ENCODE measurements at regions not wholly inside any gene's neighbourhood (a gene's known extent, or its start where the extent isn't known, plus 50 kb on each side); places are given as distances from the start of the nearest gene placed in this dataset.
"Not testable (repeated sequence)": the region's sequence is repeated elsewhere in the genome, so short reads cannot be mapped to it uniquely, and the experiment has no call there.

DNA sequence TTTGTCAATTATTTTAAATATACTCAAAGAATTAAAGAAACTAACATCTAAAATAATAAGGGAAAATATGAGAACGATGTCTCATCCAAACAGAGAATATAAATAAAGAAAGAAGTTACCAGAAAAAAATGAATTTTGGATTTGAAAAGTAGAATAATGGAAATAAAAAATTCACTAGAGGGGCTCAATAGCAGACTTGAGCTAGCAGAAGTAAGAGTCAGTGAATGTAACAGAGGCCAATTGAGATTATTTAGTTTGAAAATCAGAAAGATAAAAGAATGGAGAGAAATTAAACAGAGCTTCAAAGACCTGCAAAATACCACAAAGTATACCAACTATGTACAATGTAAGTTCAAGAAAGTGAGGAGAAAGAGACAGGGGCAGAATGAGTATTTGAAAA, 333.6 kb downstream of the GPD2 start:
- CTCF ChIA-PET (ENCODE audit: partially characterized antibody), result no interaction called here
- no peaks in the 10 kb centered on the region for H3K36me3 Mint-ChIP-seq

DNA sequence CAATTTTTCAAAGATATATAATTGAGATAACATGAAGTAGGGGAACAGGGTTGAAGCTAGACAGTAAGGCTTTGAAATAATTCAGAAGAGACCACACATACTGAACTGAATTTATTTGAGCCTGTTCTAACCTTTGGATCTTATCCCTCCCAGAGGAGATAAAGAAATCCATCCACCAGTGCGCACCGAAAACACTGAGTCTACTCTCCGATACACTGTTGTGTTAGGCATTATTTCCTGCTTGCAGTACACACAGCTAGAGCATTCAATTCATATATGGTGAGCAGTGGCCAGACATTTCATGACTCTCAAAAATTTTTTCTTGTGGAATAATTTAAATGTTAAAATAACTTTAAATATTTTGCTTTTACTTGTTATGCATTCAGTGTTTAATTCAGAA, 342.7 kb downstream of the GPD2 start:
- H3K27ac Mint-ChIP-seq, result no peak overlapping the region
- Histone ChIP-seq H3K4me3 (ENCODE audit: low read length in 2 of 2) (no peak overlapping the region), H3K27me3 (ENCODE audit: insufficient read depth, low read length) (no peaks in the 10 kb centered on the region), H3K27ac (ENCODE audit: low read depth, low read length) (no peak overlapping the region), H3K4me1 (ENCODE audit: insufficient read depth, low read length) (no peaks in the 10 kb centered on the region), H3K36me3 (ENCODE audit: insufficient read depth, low read length) (no peaks in the 10 kb centered on the region), H3K9me3 (ENCODE audit: control insufficient read depth in 1 of 2, low read length in 2 of 2) (no peaks in the 10 kb centered on the region)
- DNase-seq, result no peak
- POLR2A ChIA-PET (ENCODE audit: partially characterized antibody), result no interaction called here
- H3K36me3 Mint-ChIP-seq, result no peaks in the 10 kb centered on the region
- CTCF ChIA-PET (ENCODE audit: partially characterized antibody), result no interaction called here
- H3K4me1 Mint-ChIP-seq, result no peaks in the 10 kb centered on the region
- H3K4me3 Mint-ChIP-seq, result no peak overlapping the region
- intact Hi-C loops (cut with micrococcal nuclease), result no loop called here
- peaks cover 0 to 10% (median 0%) of the 10 kb centered on the region in 8 donors for H3K9me3 Mint-ChIP-seq
- H3K27me3 Mint-ChIP-seq, result no peaks in the 10 kb centered on the region

More for the DNA sequence above, 333.6 kb downstream of the GPD2 start:
- no peak for DNase-seq
- Histone ChIP-seq H3K4me1 (ENCODE audit: insufficient read depth, low read length) (no peaks in the 10 kb centered on the region), H3K9me3 (ENCODE audit: control insufficient read depth in 1 of 2, low read length in 2 of 2) (no peaks in the 10 kb centered on the region), H3K27ac (ENCODE audit: low read depth, low read length) (no peak overlapping the region), H3K27me3 (ENCODE audit: insufficient read depth, low read length) (no peaks in the 10 kb centered on the region), H3K36me3 (ENCODE audit: insufficient read depth, low read length) (no peaks in the 10 kb centered on the region), H3K4me3 (ENCODE audit: low read length in 2 of 2) (no peak overlapping the region)
- intact Hi-C loops (cut with micrococcal nuclease), result no loop called here
- Mint-ChIP-seq H3K27me3 (no peaks in the 10 kb centered on the region), H3K27ac (no peak overlapping the region), H3K9me3 (peaks cover 0 to 27% (median 9%) of the 10 kb centered on the region in 8 donors), H3K4me1 (no peaks in the 10 kb centered on the region), H3K4me3 (no peak overlapping the region)
- POLR2A ChIA-PET (ENCODE audit: partially characterized antibody), result no interaction called here

DNA sequence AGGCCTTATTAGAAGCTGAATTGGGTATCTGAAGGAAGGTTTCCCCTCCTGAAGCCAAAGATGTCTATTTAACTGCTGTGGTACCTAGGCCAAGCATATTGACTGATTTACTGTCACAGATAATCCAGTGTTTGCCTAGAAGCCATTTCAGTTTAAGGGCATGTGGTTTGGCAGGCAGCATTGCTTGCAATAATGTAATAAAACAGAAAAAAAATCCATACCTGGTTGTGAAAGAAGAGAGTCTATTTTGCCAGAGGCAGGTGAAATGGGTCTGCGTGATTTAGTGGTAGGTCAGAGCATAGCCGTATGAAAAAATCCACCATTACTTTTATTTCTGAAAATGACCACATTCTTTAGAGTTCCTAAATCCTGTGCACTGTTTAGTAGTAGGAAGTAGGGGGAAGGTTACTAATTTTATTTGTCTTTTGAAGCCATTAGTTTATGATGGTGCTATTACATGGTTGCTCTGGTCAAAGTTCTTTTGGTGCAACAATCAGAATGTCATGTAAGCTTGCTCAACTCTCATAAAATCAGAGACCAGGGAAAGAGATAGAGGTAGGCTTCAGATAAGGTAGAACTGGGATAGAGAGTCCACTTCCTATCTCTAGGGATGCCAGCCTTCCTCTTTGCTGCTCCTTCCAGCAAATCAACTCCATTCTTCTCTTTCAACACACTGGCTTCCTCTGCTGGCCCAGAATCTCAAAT, 343.4 kb downstream of the GPD2 start:
- H3K36me3 Mint-ChIP-seq, result no peaks in the 10 kb centered on the region
- Histone ChIP-seq H3K27ac (ENCODE audit: low read depth, low read length) (no peak overlapping the region), H3K4me1 (ENCODE audit: insufficient read depth, low read length) (no peaks in the 10 kb centered on the region), H3K27me3 (ENCODE audit: insufficient read depth, low read length) (no peaks in the 10 kb centered on the region), H3K9me3 (ENCODE audit: control insufficient read depth in 1 of 2, low read length in 2 of 2) (no peaks in the 10 kb centered on the region), H3K36me3 (ENCODE audit: insufficient read depth, low read length) (no peaks in the 10 kb centered on the region), H3K4me3 (ENCODE audit: low read length in 2 of 2) (no peak overlapping the region)
- POLR2A ChIA-PET (ENCODE audit: partially characterized antibody), result no interaction called here
- no peak overlapping the region for H3K27ac Mint-ChIP-seq
- H3K4me1 Mint-ChIP-seq, result no peaks in the 10 kb centered on the region
- no peak overlapping the region for H3K4me3 Mint-ChIP-seq
- H3K9me3 Mint-ChIP-seq, result peaks cover 0 to 10% (median 0%) of the 10 kb centered on the region in 8 donors
- DNase-seq, result no peak
- CTCF ChIA-PET (ENCODE audit: partially characterized antibody), result no interaction called here
- H3K27me3 Mint-ChIP-seq, result no peaks in the 10 kb centered on the region
- intact Hi-C loops (cut with micrococcal nuclease), result no loop called here

DNA sequence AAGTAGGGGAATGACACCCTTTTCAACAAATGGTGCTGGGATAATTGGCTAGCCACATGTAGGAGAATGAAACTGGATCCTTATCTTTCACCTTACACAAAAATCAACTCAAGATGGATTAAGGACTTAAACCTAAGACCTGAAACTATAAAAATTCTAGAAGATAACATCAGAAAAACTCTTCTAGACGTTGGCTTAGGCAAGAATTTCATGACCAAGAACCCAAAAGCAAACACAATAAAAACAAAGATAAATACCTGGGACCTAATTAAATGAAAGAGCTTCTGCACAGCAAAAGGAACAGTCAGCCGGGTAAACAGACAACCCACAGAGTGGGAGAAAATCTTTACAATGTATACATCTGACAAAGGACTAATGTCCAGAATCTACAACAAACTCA, 345.5 kb downstream of the GPD2 start:
- H3K27ac ChIP-seq (ENCODE audit: low read depth, low read length); H3K4me3 Mint-ChIP-seq; H3K9me3 ChIP-seq (ENCODE audit: control insufficient read depth in 1 of 2, low read length in 2 of 2); DNase-seq; H3K27me3 Mint-ChIP-seq; POLR2A ChIA-PET (ENCODE audit: partially characterized antibody); CTCF ChIA-PET (ENCODE audit: partially characterized antibody); H3K36me3 ChIP-seq (ENCODE audit: insufficient read depth, low read length); H3K27ac Mint-ChIP-seq; H3K36me3 Mint-ChIP-seq; H3K27me3 ChIP-seq (ENCODE audit: insufficient read depth, low read length); H3K4me1 ChIP-seq (ENCODE audit: insufficient read depth, low read length); intact Hi-C loops (cut with micrococcal nuclease); H3K4me3 ChIP-seq (ENCODE audit: low read length in 2 of 2); H3K9me3 Mint-ChIP-seq; H3K4me1 Mint-ChIP-seq: not testable (repeated sequence)

DNA sequence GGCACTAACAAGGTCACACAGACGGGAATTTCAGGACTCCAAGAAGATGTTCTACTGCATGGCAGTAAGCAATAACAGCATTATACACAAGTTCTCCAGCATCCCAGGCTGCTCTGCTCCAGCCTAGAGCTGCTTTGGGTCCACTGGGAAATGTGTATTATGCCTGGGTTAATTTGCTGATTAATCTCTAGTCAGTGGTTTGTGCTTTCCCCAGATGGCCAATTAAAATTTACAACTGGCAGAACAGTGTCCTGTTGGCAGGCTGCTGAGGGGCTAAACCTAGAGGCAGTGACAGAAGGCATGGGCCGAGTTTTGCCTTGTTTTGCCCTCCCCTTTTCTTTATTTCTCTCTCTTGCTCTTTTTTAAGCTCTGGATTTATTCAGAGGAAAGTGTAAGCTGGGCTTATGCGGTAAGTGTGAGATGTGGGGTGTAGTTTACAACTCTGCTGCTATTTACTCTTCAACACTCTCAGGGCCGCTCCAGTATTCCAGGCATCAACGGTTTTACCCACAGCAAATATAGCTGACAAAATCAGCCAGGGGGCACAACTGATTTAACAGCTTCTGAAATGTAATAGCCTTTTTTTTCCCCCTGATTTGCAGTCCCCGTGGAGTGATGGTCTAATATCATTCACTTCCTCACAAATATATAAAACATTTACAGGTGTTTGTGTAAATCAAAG, 348.0 kb downstream of the GPD2 start:
- ChIA-PET POLR2A (ENCODE audit: partially characterized antibody) (no interaction called here), CTCF (ENCODE audit: partially characterized antibody) (no interaction called here)
- no peak for DNase-seq
- H3K27me3 ChIP-seq (ENCODE audit: insufficient read depth, low read length), result no peaks in the 10 kb centered on the region
- Mint-ChIP-seq H3K27me3 (peaks cover 0 to 2% of the 10 kb centered on the region in 2 donors), H3K27ac (no peak overlapping the region), H3K36me3 (no peaks in the 10 kb centered on the region), H3K9me3 (no peaks in the 10 kb centered on the region), H3K4me1 (no peaks in the 10 kb centered on the region), H3K4me3 (no peak overlapping the region)
- no peaks in the 10 kb centered on the region for H3K4me1 ChIP-seq (ENCODE audit: insufficient read depth, low read length)
- intact Hi-C loops (cut with micrococcal nuclease), result no loop called here
- no peak overlapping the region for H3K4me3 ChIP-seq (ENCODE audit: low read length in 2 of 2)
- H3K27ac ChIP-seq (ENCODE audit: low read depth, low read length), result no peak overlapping the region
- H3K9me3 ChIP-seq (ENCODE audit: control insufficient read depth in 1 of 2, low read length in 2 of 2), result no peaks in the 10 kb centered on the region
- H3K36me3 ChIP-seq (ENCODE audit: insufficient read depth, low read length), result no peaks in the 10 kb centered on the region

DNA sequence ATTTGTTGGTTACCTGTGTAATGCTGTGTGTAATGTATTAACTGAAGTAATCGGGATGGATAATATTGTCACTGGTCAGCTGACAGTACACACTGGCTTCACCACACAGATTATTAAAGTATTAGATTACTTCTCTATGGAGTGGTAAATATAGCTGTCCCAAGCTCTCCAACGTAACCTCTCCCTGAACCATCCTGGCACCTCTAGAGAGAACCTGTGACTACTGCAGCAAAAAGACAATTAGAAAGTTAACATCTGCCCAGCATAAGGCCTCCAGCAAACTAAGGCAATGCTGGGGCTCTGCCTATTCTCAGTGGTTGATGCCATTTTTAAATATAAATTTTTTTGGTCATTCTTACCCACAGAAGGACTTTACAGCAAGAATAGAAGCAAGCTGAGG, 351.3 kb downstream of the GPD2 start:
- Mint-ChIP-seq H3K4me1 (no peaks in the 10 kb centered on the region), H3K36me3 (no peaks in the 10 kb centered on the region), H3K27ac (no peak overlapping the region), H3K27me3 (peaks cover 0 to 4% of the 10 kb centered on the region in 2 donors), H3K9me3 (peaks cover 0 to 1% (median 0%) of the 10 kb centered on the region in 8 donors), H3K4me3 (no peak overlapping the region)
- Histone ChIP-seq H3K4me1 (ENCODE audit: insufficient read depth, low read length) (no peaks in the 10 kb centered on the region), H3K9me3 (ENCODE audit: control insufficient read depth in 1 of 2, low read length in 2 of 2) (no peaks in the 10 kb centered on the region), H3K27me3 (ENCODE audit: insufficient read depth, low read length) (no peaks in the 10 kb centered on the region), H3K4me3 (ENCODE audit: low read length in 2 of 2) (no peak overlapping the region), H3K36me3 (ENCODE audit: insufficient read depth, low read length) (no peaks in the 10 kb centered on the region), H3K27ac (ENCODE audit: low read depth, low read length) (no peak overlapping the region)
- ChIA-PET CTCF (ENCODE audit: partially characterized antibody) (no interaction called here), POLR2A (ENCODE audit: partially characterized antibody) (no interaction called here)
- intact Hi-C loops (cut with micrococcal nuclease), result no loop called here
- no peak for DNase-seq

DNA sequence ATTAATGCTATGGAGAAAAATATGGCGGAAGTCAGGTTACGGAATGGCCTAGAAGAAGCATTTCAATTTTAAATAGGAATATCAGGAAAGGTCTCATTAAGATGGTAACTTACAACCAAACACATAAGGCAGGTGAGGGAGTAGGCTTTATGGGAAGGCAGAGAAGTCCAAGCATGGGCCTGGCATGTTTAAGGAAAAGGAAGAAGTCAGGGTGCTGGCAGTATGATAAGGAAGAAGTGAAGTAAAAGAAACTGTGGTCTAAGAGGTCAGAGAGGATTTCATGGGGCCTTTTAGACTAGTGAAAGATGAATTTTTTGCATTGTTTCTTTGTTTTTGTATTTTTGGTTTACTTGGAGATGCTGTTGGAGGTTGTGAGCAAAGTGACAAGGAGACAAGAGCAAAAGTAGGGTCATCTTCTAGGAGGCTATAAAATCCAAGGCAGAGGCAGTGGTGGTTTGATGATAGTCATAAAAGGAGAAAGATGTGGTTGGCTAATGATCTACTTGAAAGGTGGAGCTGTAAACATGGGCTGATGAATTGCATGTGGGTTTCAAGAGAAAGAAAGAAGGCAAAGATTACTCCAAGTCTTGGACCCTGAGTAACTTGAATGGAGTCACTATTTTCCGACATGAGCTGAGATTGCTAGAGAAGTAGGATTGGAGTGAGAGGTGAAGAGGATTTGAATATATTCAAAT, 354.3 kb downstream of the GPD2 start:
- H3K9me3 ChIP-seq (ENCODE audit: control insufficient read depth in 1 of 2, low read length in 2 of 2), result no peaks in the 10 kb centered on the region
- H3K4me3 ChIP-seq (ENCODE audit: low read length in 2 of 2), result no peak overlapping the region
- DNase-seq, result no peak
- Mint-ChIP-seq H3K9me3 (peaks cover 0 to 1% (median 0%) of the 10 kb centered on the region in 8 donors), H3K4me1 (no peaks in the 10 kb centered on the region), H3K27ac (no peak overlapping the region), H3K27me3 (peaks cover 0 to 5% of the 10 kb centered on the region in 2 donors), H3K4me3 (no peak overlapping the region), H3K36me3 (no peaks in the 10 kb centered on the region)
- intact Hi-C loops (cut with micrococcal nuclease), result no loop called here
- ChIA-PET POLR2A (ENCODE audit: partially characterized antibody) (no interaction called here), CTCF (ENCODE audit: partially characterized antibody) (no interaction called here)
- no peaks in the 10 kb centered on the region for H3K27me3 ChIP-seq (ENCODE audit: insufficient read depth, low read length)
- H3K36me3 ChIP-seq (ENCODE audit: insufficient read depth, low read length), result no peaks in the 10 kb centered on the region
- no peaks in the 10 kb centered on the region for H3K4me1 ChIP-seq (ENCODE audit: insufficient read depth, low read length)
- no peak overlapping the region for H3K27ac ChIP-seq (ENCODE audit: low read depth, low read length)
